NCI-H2171 treated with DMSO at 0.1 percent for 48 hours (cell line): ENCODE measurements at regions not wholly inside any gene's neighbourhood (a gene's known extent, or its start where the extent isn't known, plus 50 kb on each side); places are given as distances from the start of the nearest gene placed in this dataset.

ENCODE experiments used
- DNase-seq: peaks from one replicate; lab custom pipeline; 2025; lab: John Stamatoyannopoulos, UW

DNA sequence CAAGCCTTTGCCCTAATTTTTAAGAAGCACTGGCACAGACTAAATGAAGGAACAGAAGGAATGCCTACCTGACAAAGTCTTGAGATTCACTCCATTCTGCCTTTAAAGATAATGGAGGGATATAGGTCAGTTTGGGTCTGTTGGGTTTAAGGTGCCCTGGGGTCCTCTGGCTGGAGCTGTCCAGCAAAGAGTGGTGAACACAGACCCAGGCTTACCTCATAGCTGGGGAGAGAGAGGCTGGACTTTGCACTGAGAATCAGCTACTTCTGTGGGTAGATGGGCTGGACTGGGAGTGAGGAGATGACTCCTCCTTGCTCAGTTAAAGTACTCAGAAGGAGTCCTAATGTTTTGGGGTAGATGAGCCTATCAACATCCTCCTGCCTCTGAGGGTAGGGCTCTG, 64.4 kb upstream of the CXCR4 start:
- no peak for DNase-seq

- DNase-seq: no peak
Measured at GRCh38 chr2:136179602-136179975, 61.6 kb upstream of the CXCR4 start.

DNA sequence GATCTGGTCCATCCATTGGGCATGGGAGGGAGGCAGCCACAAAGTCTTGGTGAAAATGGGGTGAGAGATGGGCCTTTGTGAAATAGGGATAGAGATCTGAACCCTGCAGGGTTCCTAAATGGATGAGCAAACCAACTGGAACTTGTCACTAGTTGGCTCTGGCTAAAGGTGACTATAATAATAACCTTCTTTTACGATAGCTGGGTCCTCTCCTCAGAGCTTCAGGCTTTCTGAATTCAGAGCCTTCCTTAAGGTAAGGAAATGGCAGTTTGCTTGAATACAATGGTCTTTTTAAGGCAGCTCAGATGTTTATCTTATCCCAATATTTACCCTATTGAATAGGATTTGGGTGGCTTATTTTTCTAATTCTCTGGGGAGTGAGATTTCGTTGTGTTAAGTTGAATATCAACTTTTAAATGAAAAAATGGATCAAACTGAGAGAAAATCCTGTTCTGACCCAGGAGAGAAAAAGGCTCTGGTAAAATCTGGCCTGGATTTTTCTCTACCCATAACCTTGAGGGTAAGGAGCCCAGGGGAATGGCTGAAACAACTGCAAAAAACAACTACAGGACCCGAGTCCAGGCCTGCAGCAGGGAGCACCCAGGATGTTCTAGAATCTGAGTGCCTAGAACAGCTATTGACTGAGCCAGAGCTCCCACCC, 61.1 kb upstream of the CXCR4 start:
- DNase-seq: no peak

- DNase-seq: no peak
Measured at GRCh38 chr2:136175868-136176267, 57.9 kb upstream of the CXCR4 start.

- DNase-seq: no peak
Measured at GRCh38 chr2:136175466-136175865, 57.5 kb upstream of the CXCR4 start.

GRCh38 chr2:136173126-136173525, 55.2 kb upstream of the CXCR4 start:
- peak; percentile 30 for DNase-seq

DNA sequence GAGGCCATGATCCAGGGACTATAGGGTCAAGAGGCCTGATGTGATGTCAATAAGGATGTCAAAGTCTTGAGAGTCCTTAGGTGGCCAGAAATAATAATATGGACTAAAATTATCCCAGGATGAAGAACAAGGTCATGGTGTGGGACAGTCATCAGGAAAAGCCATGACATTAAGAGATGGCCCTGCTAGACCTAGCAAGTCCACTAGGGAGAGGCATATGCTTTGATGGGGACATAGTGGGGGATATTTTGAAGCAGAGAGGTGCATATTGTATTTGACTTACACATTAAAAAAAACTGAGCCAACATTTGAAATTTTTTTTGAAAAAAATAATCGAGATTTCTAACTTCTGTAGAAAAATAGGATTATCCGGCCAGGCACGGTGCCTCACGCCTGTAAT, 53.3 kb upstream of the CXCR4 start:
- DNase-seq: no peak

DNA sequence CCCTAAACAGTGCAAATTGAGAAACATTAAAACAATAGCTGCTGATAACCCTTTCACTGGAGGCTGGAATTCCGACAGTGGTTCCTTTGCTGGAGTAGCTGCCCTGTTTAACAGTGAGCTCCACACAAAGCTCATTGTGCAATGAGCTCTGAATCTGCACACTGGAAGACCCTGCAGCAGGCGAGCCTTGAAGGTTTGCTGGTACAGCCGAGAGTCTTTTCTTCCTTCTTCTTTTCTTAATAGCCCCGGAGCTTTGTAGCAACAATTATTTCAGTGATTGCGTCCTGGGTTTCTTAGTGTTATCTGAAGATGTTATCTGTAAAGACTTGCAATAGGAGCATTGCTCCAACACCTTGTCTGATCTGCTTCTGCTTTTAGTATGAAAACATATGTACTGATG, 50.8 kb upstream of the CXCR4 start:
- DNase-seq: no peak

- DNase-seq: no peak
Measured at GRCh38 chr2:136167721-136168475, 49.9 kb upstream of the CXCR4 start.
